Esophagus squamous epithelium (tissue), 4 donors: ENCODE measurements at regions not wholly inside any gene's neighbourhood (a gene's known extent, or its start where the extent isn't known, plus 50 kb on each side); places are given as distances from the start of the nearest gene placed in this dataset.

Experiments used
- POLR2A ChIP-seq, 4 donors: fragments of 450-650 bp; IDR thresholded peaks; one replicate each; pipeline ENCODE4 v1.6.1; 2017; ENCODE audit warnings: antibody characterized with exemption in 4 of 4, mild to moderate bottlenecking in 4 of 4, moderate library complexity in 3 of 4
- TF ChIP-seq, protein P1 (sequence below), 6 experiments: fragments of 450-650 bp in 4 of 6; fragments of 200-600 bp in 2 of 6; sonication (generic) in 2 of 6; IDR thresholded peaks; one replicate each; pipeline ENCODE4 v1.5.1; 2016 to 2019; ENCODE audit warnings: antibody characterized with exemption in 6 of 6, mild to moderate bottlenecking in 4 of 6, moderate library complexity in 4 of 6

DNA sequence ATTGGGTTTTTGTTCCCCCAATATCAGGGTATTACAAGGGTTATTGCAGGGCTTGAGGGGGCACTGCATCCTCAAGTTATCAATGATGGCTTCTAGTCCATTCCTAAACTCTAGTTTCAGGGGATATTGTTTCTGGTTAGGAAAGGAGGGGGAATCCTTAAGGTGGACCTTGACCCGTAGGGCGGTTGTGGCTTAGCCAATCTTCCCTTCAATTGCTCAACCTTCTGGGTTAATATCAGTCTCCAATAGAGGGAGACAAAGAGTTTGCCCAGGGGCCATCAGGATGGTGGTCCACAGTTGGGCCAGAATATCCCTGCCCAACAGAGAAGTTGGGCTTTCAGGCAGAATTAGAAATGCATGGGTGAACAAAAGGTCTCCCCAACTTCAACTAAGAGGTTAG, 214.9 kb downstream of the BCHE start:
- TF ChIP-seq, protein P1, sequence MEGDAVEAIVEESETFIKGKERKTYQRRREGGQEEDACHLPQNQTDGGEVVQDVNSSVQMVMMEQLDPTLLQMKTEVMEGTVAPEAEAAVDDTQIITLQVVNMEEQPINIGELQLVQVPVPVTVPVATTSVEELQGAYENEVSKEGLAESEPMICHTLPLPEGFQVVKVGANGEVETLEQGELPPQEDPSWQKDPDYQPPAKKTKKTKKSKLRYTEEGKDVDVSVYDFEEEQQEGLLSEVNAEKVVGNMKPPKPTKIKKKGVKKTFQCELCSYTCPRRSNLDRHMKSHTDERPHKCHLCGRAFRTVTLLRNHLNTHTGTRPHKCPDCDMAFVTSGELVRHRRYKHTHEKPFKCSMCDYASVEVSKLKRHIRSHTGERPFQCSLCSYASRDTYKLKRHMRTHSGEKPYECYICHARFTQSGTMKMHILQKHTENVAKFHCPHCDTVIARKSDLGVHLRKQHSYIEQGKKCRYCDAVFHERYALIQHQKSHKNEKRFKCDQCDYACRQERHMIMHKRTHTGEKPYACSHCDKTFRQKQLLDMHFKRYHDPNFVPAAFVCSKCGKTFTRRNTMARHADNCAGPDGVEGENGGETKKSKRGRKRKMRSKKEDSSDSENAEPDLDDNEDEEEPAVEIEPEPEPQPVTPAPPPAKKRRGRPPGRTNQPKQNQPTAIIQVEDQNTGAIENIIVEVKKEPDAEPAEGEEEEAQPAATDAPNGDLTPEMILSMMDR (IDR thresholded peaks at IDR 0.05), result no peak
- TF ChIP-seq POLR2A (IDR thresholded peaks at IDR 0.05), result no peak
